Iris pigment epithelial cell (primary cell): ENCODE measurements at regions not wholly inside any gene's neighbourhood (a gene's known extent, or its start where the extent isn't known, plus 50 kb on each side); places are given as distances from the start of the nearest gene placed in this dataset.

Experiments used
- DNase-seq: peaks from one replicate; pipeline ENCODE4 v3.0.0-alpha.2; 2011; ENCODE audit warnings: low read depth

GRCh38 chr18:30342675-30343074 is 699.9 kb downstream of the DSC3 start:
- no peak for DNase-seq

- no peak for DNase-seq
Measured at GRCh38 chr18:30334781-30335180, 707.8 kb downstream of the DSC3 start.

GRCh38 chr18:30333310-30333709 is 709.2 kb downstream of the DSC3 start:
- DNase-seq = no peak

GRCh38 chr18:30328839-30329238 is 713.7 kb downstream of the DSC3 start:
- peak; percentile 1 for DNase-seq

- DNase-seq = no peak
Measured at GRCh38 chr18:30302181-30302580, 740.4 kb downstream of the DSC3 start.

- no peak for DNase-seq
Measured at GRCh38 chr18:30298769-30299168, 743.8 kb downstream of the DSC3 start.

GRCh38 chr18:30288662-30289414 is 753.7 kb downstream of the DSC3 start:
- no peak for DNase-seq

- peak; percentile 51 for DNase-seq
Measured at GRCh38 chr18:30280861-30281470, 761.6 kb downstream of the DSC3 start.

- no peak for DNase-seq
Measured at GRCh38 chr18:30280186-30280585, 762.4 kb downstream of the DSC3 start.

- DNase-seq = no peak
Measured at GRCh38 chr18:30277676-30278075, 764.9 kb downstream of the DSC3 start.

GRCh38 chr18:30271716-30272115 is 770.8 kb downstream of the DSC3 start:
- no peak for DNase-seq

GRCh38 chr18:30265190-30265589 is 777.4 kb downstream of the DSC3 start:
- DNase-seq = no peak

GRCh38 chr18:30254331-30254730 is 788.2 kb downstream of the DSC3 start:
- DNase-seq = no peak

- DNase-seq = no peak
Measured at GRCh38 chr18:30248056-30248455, 794.5 kb downstream of the DSC3 start.

GRCh38 chr18:30245766-30246455 is 796.6 kb downstream of the DSC3 start:
- DNase-seq = peak; percentile 5

GRCh38 chr18:30234755-30235154 is 807.8 kb downstream of the DSC3 start:
- no peak for DNase-seq

GRCh38 chr18:30211112-30211511 is 831.4 kb downstream of the DSC3 start:
- DNase-seq = no peak

GRCh38 chr18:30208546-30208945 is 834.0 kb downstream of the DSC3 start:
- DNase-seq = no peak

GRCh38 chr18:30192216-30192615 is 850.3 kb downstream of the DSC3 start:
- no peak for DNase-seq

GRCh38 chr18:30186245-30186644 is 856.3 kb downstream of the DSC3 start:
- DNase-seq = no peak

GRCh38 chr18:30177056-30177455 is 865.5 kb downstream of the DSC3 start:
- peak; percentile 52 for DNase-seq

- no peak for DNase-seq
Measured at GRCh38 chr18:30175621-30176225, 866.8 kb downstream of the DSC3 start.

- no peak for DNase-seq
Measured at GRCh38 chr18:30175061-30175574, 867.4 kb downstream of the DSC3 start.
